GM12891 (cell line): ENCODE measurements at regions not wholly inside any gene's neighbourhood (a gene's known extent, or its start where the extent isn't known, plus 50 kb on each side); places are given as distances from the start of the nearest gene placed in this dataset.

Experiments
- POLR2A ChIP-seq: IDR thresholded peaks from 2 replicates; pipeline ENCODE4 v1.6.1; 2011; ENCODE audit warnings: low read depth, low read length, control low read depth
- POLR2AphosphoS5 ChIP-seq: IDR thresholded peaks from 2 replicates; pipeline ENCODE4 v1.6.1; 2011; ENCODE audit warnings: low read depth, low read length, control low read depth
- POU2F2 ChIP-seq: IDR thresholded peaks from 2 replicates; pipeline ENCODE4 v1.6.1; 2011; ENCODE audit warnings: low read depth, mild to moderate bottlenecking, control low read depth, low read length, moderate library complexity
- SPI1 ChIP-seq: IDR thresholded peaks from 2 replicates; pipeline ENCODE4 v1.6.1; 2011; ENCODE audit warnings: low read depth, low read length, control low read depth
- TAF1 ChIP-seq: IDR thresholded peaks from 2 replicates; pipeline ENCODE4 v1.6.1; 2011; ENCODE audit warnings: low read depth, low read length, control low read depth

DNA sequence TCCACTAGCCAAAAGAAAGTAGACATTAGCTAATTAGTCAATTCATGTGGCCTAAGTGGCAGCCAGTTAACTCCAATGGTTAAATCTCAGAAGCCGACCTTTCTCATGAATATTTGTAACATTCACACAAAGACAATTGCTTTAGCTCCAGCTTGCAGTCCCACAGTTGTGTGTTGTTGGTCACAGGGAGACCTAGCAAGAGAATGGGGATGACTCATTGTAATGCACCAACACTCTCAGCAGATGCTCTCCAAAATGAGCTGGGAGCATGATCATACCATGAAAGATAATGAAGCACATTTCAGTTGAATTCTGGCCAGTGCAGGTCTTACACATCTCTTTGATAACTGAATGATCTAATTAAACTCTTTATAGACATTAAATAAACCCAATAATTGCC lies 160.4 kb downstream of the HLX start:
- TF ChIP-seq POLR2A (no peak), POLR2AphosphoS5 (no peak), SPI1 (no peak), TAF1 (no peak), POU2F2 (no peak)
